ENCODE measurements at regions not wholly inside any gene's neighbourhood (a gene's known extent, or its start where the extent isn't known, plus 50 kb on each side); places are given as distances from the start of the nearest gene placed in this dataset.

DNA sequence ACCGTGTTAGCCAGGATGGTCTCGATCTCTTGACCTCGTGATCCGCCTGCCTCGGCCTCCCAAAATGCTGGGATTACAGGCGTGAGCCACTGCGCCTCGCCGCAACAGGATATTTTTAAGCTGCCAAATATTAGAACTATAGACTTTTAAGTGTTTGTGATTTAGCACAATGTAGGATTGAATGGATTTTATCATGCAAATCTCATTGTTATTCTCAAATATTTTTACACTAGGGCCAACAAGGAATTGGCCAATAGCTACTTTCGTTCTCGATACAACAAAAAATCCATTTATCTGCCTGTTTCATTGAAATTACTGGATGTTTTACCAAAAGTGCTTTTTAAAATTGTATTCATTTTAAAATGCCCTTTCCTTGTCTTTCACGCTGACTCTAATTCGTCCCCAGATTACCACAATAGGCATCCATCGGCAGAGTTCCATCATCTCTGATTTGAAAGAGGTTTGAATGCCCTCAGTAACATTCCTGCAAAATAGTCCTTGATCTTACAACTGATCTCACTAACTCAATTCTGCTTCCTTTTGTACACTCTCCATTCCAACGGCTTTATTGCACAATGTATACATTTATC, 99.6 kb upstream of the ROBO2 start:
- Histone ChIP-seq H3K36me3 (ENCODE audit: control insufficient read depth, insufficient read depth, low read length) (no peaks in the 10 kb centered on the region), H3K9me3 (ENCODE audit: control insufficient read depth, insufficient read depth, low read depth, low read length) (no peaks in the 10 kb centered on the region), H3K4me1 (ENCODE audit: control insufficient read depth, insufficient read depth, low read length) (no peaks in the 10 kb centered on the region), H3K27ac (ENCODE audit: low read length) (no peak overlapping the region), H3K4me3 (ENCODE audit: low read depth in 2 of 2, low read length in 2 of 2) (no peak overlapping the region), H3K27me3 (ENCODE audit: control insufficient read depth, insufficient read depth, low read length) (no peaks in the 10 kb centered on the region)
- in situ Hi-C loops (cut with HindIII; ENCODE audit: low pct_unique_long_range_greater_than_20kb, low sequenced_read_pairs) (no loop called here), intact Hi-C loops (cut with micrococcal nuclease; ENCODE audit: unreplicated experiment) (no loop called here)
- DNase-seq (ENCODE audit: low read depth, low spot score) (no peak), ATAC-seq (no peak)
- ChIA-PET CTCF (interaction anchor here (0.6 kb wide), 1 partner anchor 53 kb away, joined by 3 read pairs; no protein-coding TSS in a partner anchor), POLR2A (no interaction called here)
- TF ChIP-seq SIN3A (IDR thresholded peaks at IDR 0.05; ENCODE audit: borderline replicate concordance, insufficient read depth, low read depth, low read length) (no peak), TCF7L2 (IDR thresholded peaks at IDR 0.05; ENCODE audit: low read depth, low read length) (no peak), POLR2AphosphoS5 (IDR thresholded peaks at IDR 0.05; ENCODE audit: low read depth, low read length) (no peak)
- TF ChIP-seq, protein P1, sequence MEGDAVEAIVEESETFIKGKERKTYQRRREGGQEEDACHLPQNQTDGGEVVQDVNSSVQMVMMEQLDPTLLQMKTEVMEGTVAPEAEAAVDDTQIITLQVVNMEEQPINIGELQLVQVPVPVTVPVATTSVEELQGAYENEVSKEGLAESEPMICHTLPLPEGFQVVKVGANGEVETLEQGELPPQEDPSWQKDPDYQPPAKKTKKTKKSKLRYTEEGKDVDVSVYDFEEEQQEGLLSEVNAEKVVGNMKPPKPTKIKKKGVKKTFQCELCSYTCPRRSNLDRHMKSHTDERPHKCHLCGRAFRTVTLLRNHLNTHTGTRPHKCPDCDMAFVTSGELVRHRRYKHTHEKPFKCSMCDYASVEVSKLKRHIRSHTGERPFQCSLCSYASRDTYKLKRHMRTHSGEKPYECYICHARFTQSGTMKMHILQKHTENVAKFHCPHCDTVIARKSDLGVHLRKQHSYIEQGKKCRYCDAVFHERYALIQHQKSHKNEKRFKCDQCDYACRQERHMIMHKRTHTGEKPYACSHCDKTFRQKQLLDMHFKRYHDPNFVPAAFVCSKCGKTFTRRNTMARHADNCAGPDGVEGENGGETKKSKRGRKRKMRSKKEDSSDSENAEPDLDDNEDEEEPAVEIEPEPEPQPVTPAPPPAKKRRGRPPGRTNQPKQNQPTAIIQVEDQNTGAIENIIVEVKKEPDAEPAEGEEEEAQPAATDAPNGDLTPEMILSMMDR (IDR thresholded peaks at IDR 0.05): no peak
- TF ChIP-seq, protein P2, sequence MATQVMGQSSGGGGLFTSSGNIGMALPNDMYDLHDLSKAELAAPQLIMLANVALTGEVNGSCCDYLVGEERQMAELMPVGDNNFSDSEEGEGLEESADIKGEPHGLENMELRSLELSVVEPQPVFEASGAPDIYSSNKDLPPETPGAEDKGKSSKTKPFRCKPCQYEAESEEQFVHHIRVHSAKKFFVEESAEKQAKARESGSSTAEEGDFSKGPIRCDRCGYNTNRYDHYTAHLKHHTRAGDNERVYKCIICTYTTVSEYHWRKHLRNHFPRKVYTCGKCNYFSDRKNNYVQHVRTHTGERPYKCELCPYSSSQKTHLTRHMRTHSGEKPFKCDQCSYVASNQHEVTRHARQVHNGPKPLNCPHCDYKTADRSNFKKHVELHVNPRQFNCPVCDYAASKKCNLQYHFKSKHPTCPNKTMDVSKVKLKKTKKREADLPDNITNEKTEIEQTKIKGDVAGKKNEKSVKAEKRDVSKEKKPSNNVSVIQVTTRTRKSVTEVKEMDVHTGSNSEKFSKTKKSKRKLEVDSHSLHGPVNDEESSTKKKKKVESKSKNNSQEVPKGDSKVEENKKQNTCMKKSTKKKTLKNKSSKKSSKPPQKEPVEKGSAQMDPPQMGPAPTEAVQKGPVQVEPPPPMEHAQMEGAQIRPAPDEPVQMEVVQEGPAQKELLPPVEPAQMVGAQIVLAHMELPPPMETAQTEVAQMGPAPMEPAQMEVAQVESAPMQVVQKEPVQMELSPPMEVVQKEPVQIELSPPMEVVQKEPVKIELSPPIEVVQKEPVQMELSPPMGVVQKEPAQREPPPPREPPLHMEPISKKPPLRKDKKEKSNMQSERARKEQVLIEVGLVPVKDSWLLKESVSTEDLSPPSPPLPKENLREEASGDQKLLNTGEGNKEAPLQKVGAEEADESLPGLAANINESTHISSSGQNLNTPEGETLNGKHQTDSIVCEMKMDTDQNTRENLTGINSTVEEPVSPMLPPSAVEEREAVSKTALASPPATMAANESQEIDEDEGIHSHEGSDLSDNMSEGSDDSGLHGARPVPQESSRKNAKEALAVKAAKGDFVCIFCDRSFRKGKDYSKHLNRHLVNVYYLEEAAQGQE (IDR thresholded peaks at IDR 0.05; ENCODE audit: insufficient read depth in 1 of 2, low read depth in 2 of 2, low read length in 1 of 2): no peak
- no TSS peak for BruUV-seq (replicated peaks)

DNA sequence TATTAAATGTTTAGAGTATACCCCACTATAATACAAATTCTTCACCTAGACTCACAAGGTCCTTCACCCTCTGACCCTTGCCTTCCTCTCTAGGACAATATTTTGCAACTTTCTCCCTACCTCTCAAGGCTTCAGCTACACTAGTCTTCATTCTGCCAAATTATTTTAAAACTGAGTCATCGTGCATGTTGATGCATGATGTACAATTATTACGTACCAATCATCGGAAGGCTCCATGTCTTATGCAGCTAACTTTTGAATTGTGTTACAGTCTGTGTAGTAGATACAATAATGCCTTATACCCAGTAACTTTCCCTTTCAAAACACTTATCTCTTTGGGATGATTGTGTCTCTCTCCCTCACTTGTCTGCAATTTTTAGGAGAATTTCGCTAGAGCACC, 98.5 kb upstream of the ROBO2 start:
- no peaks in the 10 kb centered on the region for H3K27me3 ChIP-seq (ENCODE audit: control insufficient read depth, insufficient read depth, low read length)
- in situ Hi-C loops (cut with HindIII; ENCODE audit: low pct_unique_long_range_greater_than_20kb, low sequenced_read_pairs) (no loop called here), intact Hi-C loops (cut with micrococcal nuclease; ENCODE audit: unreplicated experiment) (no loop called here)
- no peaks in the 10 kb centered on the region for H3K36me3 ChIP-seq (ENCODE audit: control insufficient read depth, insufficient read depth, low read length)
- H3K4me3 ChIP-seq (ENCODE audit: low read depth in 2 of 2, low read length in 2 of 2): no peak overlapping the region
- no peak for DNase-seq (ENCODE audit: low read depth, low spot score)
- no TSS peak for BruUV-seq (replicated peaks)
- H3K27ac ChIP-seq (ENCODE audit: low read length): no peak overlapping the region
- CTCF ChIA-PET: no interaction called here
- TF ChIP-seq, protein P1 (IDR thresholded peaks at IDR 0.05): no peak
- TF ChIP-seq SIN3A (IDR thresholded peaks at IDR 0.05; ENCODE audit: borderline replicate concordance, insufficient read depth, low read depth, low read length): no peak
- TF ChIP-seq TCF7L2 (IDR thresholded peaks at IDR 0.05; ENCODE audit: low read depth, low read length): no peak
- TF ChIP-seq POLR2AphosphoS5 (IDR thresholded peaks at IDR 0.05; ENCODE audit: low read depth, low read length): no peak
- TF ChIP-seq, protein P2 (IDR thresholded peaks at IDR 0.05; ENCODE audit: insufficient read depth in 1 of 2, low read depth in 2 of 2, low read length in 1 of 2): no peak
- no peaks in the 10 kb centered on the region for H3K9me3 ChIP-seq (ENCODE audit: control insufficient read depth, insufficient read depth, low read depth, low read length)
- POLR2A ChIA-PET: no interaction called here
- no peaks in the 10 kb centered on the region for H3K4me1 ChIP-seq (ENCODE audit: control insufficient read depth, insufficient read depth, low read length)
- no peak for ATAC-seq

Data from Panc1 (cell line).